GM12873 (cell line): ENCODE measurements at regions not wholly inside any gene's neighbourhood (a gene's known extent, or its start where the extent isn't known, plus 50 kb on each side); places are given as distances from the start of the nearest gene placed in this dataset.

Source experiments
- TF ChIP-seq, protein P1 (sequence below): IDR thresholded peaks from 2 replicates; pipeline ENCODE4 v1.5.1; 2012; ENCODE audit warnings: low read depth, mild to moderate bottlenecking, moderate library complexity, low read length, control low read depth; ENCODE audit not compliant: insufficient read depth; ENCODE audit errors: missing control alignments

DNA sequence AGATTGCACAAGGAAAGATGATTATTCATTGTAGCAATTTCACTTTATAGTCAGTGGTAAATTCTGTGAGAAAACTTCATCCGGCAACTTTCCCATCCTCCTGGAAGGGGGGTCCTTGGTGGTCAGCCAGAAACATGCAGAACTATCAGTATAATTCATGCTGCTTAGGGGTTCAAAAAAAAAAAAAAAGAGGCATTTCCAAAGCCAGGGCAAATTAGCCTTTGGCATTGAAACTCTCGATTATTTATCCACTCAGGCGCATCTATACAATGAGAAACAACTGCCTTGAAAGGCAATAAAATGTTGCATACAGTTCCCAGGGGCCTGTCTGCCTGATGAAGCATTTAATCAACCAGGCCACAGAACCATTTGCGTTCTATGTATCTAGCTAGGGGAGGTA lies 263.3 kb downstream of the TMEM167A start:
- TF ChIP-seq, protein P1, sequence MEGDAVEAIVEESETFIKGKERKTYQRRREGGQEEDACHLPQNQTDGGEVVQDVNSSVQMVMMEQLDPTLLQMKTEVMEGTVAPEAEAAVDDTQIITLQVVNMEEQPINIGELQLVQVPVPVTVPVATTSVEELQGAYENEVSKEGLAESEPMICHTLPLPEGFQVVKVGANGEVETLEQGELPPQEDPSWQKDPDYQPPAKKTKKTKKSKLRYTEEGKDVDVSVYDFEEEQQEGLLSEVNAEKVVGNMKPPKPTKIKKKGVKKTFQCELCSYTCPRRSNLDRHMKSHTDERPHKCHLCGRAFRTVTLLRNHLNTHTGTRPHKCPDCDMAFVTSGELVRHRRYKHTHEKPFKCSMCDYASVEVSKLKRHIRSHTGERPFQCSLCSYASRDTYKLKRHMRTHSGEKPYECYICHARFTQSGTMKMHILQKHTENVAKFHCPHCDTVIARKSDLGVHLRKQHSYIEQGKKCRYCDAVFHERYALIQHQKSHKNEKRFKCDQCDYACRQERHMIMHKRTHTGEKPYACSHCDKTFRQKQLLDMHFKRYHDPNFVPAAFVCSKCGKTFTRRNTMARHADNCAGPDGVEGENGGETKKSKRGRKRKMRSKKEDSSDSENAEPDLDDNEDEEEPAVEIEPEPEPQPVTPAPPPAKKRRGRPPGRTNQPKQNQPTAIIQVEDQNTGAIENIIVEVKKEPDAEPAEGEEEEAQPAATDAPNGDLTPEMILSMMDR = no peak

DNA sequence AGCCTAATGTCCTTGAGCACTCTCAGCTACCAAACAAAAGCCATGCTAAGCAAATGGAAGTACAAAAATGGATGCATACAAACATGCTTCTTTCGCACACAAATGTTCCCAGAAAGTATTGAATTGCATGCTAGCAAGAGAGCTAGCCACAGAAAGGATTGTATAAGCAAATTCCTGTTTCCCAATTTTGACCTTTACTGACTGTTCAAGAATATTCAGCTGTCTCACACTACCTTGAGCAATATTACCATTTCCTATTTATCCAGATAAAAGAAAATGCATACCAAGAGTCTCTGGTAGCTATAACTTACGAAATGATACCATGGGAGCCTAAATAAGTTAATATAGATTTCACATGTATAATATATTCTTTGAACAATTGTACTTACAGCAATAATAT lies 264.6 kb downstream of the TMEM167A start:
- TF ChIP-seq, protein P1 = no peak

DNA sequence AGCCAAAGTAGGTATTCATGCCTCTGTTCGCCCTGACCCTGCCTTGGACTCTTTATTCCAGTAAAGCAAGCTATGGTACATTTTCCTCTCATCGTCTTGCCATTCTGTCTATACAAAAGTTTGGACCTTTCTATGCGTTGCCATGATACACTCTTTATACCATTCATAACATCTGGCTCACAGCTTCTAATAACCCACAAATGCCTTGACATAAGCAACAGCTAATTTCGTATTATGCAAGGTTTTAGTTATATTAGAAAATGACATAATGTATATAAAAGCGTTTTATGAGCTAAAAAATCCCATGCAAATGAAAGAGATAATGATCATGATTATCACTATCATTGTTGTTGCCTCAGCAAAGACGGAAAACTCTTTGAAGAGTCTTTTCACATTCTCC lies 265.7 kb downstream of the TMEM167A start:
- TF ChIP-seq, protein P1 = no peak

DNA sequence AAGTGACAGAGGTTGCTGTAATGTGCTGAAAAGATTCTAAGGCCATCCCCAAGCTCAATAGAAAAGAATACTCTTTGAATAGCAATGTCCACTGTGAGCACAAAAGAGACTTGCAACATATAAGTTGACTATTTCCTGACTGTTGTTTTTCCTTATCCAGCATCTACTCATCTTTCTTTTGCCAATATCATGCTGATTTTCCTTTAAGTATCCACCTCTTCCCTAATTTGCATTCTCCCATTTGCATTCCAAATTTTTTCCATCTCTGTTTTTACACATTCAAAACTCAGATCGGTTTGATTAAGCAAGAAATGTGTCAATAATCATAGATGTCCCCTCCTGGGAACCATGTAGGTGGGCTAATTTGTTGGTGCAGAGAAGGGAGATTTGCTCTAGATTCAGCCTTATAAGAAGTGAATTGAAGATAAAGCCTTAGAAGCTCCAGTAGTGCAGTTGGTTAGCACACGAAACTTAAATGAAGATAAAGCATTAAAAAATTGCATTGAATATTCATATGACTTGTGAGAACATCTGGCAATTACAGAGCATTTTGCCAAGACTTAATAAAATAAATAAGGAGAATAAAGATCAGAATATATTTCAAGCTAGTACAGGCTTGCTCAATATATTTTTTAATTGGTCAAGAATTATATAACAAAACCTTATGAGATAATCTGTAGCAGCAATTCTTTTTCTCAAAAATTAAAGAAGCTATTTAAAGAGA lies 267.6 kb downstream of the TMEM167A start:
- TF ChIP-seq, protein P1 = no peak

DNA sequence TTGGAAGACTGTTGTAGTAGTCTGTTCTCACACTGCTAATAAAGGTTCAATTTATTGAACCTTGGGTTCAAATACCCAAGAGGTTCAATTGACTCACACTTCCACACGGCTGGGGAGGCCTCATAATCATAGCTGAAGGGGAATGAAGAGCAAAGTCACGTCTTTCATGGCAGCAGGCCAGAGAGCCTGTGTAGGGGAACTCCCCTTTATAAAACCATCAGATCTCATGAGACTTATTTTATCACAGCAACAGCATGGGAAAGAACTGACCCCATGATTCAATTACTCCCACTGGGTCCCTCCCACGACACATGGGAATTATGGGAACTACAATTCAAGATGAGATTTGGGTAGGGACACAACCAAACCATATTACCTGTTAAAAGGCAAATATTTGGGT lies 268.2 kb downstream of the TMEM167A start:
- TF ChIP-seq, protein P1 = no peak

DNA sequence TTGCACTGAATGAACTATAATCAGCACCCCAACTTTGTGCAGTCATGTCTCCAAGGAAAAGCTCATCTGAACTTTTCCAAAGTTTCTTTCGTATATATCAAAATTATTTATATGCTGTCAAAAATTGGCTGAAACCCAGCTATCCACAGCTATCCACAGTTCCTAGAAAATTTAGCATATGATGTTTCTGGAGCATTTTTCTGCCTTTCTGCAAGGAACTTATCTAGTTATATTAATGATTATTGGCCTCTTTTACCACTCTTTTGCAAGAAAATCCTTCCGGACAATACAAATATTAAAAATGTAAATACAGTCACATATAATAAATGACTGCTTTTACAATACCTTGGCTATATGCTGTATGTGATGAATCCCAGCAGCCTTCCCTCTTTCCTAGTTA lies 270.2 kb downstream of the TMEM167A start:
- TF ChIP-seq, protein P1 = no peak

DNA sequence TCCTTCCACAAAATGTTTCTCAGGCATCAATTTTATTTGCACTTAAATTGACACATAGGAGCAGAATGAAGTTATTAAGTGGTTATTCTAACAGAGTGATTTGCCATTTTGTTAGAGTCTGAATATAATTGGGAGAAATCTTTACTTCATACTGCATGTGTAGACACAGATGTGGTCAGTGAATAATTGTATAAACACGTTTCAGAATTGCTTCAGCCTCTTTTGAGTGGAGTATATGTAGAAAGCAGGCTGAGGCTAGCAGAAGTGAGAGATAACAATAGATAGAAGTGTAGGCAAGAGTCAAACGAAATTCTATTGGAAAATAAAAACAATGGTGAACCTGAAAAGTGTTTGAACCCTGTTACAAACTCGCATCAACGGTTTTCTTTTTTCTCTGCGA lies 270.7 kb downstream of the TMEM167A start:
- TF ChIP-seq, protein P1 = no peak
